WTC11 (cell line): ENCODE measurements at regions not wholly inside any gene's neighbourhood (a gene's known extent, or its start where the extent isn't known, plus 50 kb on each side); places are given as distances from the start of the nearest gene placed in this dataset.

ENCODE experiments used
- ATAC-seq: fragments of 200-7000 bp; cut with Tn5 transposase; 2 replicates; pipeline ENCODE4 v1.10.0; 2021; ENCODE audit warnings: mild to moderate bottlenecking, moderate library complexity
- CTCF ChIA-PET: fragments of 300-600 bp; sonication (Branson Sonifier 250); formaldehyde crosslinking; loops from one replicate; lab custom pipeline; 2021; ENCODE audit warnings: antibody characterized with exemption; lab: Charles Lee
- POLR2A ChIA-PET: fragments of 350-600 bp; sonication (Branson Sonifier 250); formaldehyde crosslinking; loops from one replicate; lab custom pipeline; 2021; ENCODE audit warnings: antibody characterized with exemption; lab: Charles Lee
- DNase-seq: peaks from one replicate; pipeline ENCODE4 v3.0.0; 2021; ENCODE audit warnings: low spot score
- H3K27ac Mint-ChIP-seq: 2 replicates; pipeline ENCODE4 v1.8.0; 2021; ENCODE audit warnings: mixed read lengths
- H3K27me3 Mint-ChIP-seq: 2 replicates; pipeline ENCODE4 v1.8.0; 2021; ENCODE audit warnings: low read depth, mild to moderate bottlenecking, moderate library complexity, mixed read lengths
- H3K36me3 Mint-ChIP-seq: 2 replicates; pipeline ENCODE4 v1.8.0; 2021; ENCODE audit warnings: mixed read lengths
- H3K4me1 Mint-ChIP-seq: 2 replicates; pipeline ENCODE4 v1.8.0; 2022; ENCODE audit warnings: mixed read lengths
- H3K4me3 Mint-ChIP-seq: 2 replicates; pipeline ENCODE4 v1.8.0; 2021; ENCODE audit warnings: mild to moderate bottlenecking, moderate library complexity, mixed read lengths
- H3K9me3 Mint-ChIP-seq: 2 replicates; pipeline ENCODE4 v1.8.0; 2021; ENCODE audit warnings: mixed read lengths
- CBFB ChIP-seq: sonication (generic); formaldehyde crosslinking; IDR thresholded peaks from 2 replicates; pipeline ENCODE4 v1.8.1; 2022; ENCODE audit warnings: mild to moderate bottlenecking, low read depth, missing genetic modification reagents
- CREB1 ChIP-seq: sonication (generic); formaldehyde crosslinking; IDR thresholded peaks from 2 replicates; pipeline ENCODE4 v1.8.0; 2023; ENCODE audit warnings: mild to moderate bottlenecking, missing genetic modification reagents
- GTF2I ChIP-seq: fragments of 250-450 bp; sonication (Bioruptor Pico); conservative IDR thresholded peaks from 2 replicates; pipeline ENCODE4 v1.4.0; 2021; ENCODE audit warnings: mild to moderate bottlenecking
- JUN ChIP-seq: sonication (generic); formaldehyde crosslinking; IDR thresholded peaks from 2 replicates; pipeline ENCODE4 v1.8.0; 2023; ENCODE audit warnings: mild to moderate bottlenecking, missing genetic modification reagents
- RELA ChIP-seq: sonication (generic); formaldehyde crosslinking; IDR thresholded peaks from 2 replicates; pipeline ENCODE4 v1.8.1; 2022; ENCODE audit warnings: missing genetic modification reagents, mild to moderate bottlenecking, borderline replicate concordance
- TEAD1 ChIP-seq: sonication (generic); formaldehyde crosslinking; IDR thresholded peaks from 2 replicates; pipeline ENCODE4 v1.8.0; 2022; ENCODE audit warnings: mild to moderate bottlenecking, missing genetic modification reagents
- ZBTB21 ChIP-seq: sonication (generic); formaldehyde crosslinking; IDR thresholded peaks from 2 replicates; pipeline ENCODE4 v1.8.1; 2023; ENCODE audit warnings: mild to moderate bottlenecking, missing genetic modification reagents, borderline replicate concordance
- ZNF396 ChIP-seq: fragments of 250-450 bp; sonication (Bioruptor Pico); IDR thresholded peaks from 2 replicates; pipeline ENCODE4 v1.8.0; 2021; ENCODE audit warnings: mild to moderate bottlenecking, moderate library complexity, borderline replicate concordance
- TF ChIP-seq, protein P1 (sequence below): sonication (generic); formaldehyde crosslinking; IDR thresholded peaks from 2 replicates; pipeline ENCODE4 v1.8.1; 2023; ENCODE audit warnings: mild to moderate bottlenecking, missing genetic modification reagents
- TF ChIP-seq, protein P2 (sequence below): sonication (generic); formaldehyde crosslinking; IDR thresholded peaks from 2 replicates; pipeline ENCODE4 v1.8.0; 2022; ENCODE audit warnings: mild to moderate bottlenecking, missing genetic modification reagents
- TF ChIP-seq, protein P3 (sequence below): sonication (generic); formaldehyde crosslinking; IDR thresholded peaks from 2 replicates; pipeline ENCODE4 v1.8.1; 2022; ENCODE audit warnings: missing genetic modification reagents, borderline replicate concordance
- TF ChIP-seq, protein P4 (sequence below): sonication (generic); formaldehyde crosslinking; IDR thresholded peaks from 2 replicates; pipeline ENCODE4 v1.8.0; 2022; ENCODE audit warnings: missing genetic modification reagents
- TF ChIP-seq, protein P5 (sequence below): sonication (generic); formaldehyde crosslinking; IDR thresholded peaks from 2 replicates; pipeline ENCODE4 v1.8.1; 2023; ENCODE audit warnings: mild to moderate bottlenecking, moderate library complexity, missing genetic modification reagents

DNA sequence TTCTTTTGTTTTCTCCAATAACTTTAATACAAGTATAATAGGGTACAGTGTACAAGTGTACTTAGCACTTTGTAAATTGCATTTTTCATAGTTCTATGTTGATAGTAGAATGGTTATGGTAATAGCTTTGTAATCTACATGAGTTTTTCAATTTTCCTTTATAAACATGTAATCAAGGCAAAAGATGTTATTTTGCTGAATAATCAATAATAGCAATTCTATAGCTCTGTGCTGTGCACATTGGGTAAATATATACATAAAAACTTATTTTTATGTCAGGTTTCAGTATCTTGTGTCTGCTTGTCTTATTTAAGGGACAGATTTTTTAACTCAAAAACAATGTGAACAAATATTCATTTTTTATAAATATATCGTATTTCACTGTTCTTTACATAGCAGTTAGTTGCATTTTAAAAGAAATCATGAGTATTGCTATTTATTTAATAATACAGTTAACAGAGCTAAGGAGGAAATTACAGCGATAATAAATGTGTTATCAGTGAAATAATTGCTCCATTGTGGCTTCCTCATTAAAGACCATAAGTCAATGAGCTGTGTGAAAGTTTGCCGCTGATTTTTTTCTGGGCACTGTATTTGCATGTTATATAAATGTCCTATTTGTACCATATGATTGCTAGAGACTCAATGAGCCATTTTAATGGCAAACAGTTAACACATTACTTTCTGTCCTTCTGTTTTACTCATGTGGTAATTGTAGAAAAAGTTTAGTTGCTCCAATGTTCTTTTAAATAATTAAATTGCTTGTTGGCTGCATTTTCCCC, 214.6 kb upstream of the STAC start (continued):
- TF ChIP-seq, protein P1, sequence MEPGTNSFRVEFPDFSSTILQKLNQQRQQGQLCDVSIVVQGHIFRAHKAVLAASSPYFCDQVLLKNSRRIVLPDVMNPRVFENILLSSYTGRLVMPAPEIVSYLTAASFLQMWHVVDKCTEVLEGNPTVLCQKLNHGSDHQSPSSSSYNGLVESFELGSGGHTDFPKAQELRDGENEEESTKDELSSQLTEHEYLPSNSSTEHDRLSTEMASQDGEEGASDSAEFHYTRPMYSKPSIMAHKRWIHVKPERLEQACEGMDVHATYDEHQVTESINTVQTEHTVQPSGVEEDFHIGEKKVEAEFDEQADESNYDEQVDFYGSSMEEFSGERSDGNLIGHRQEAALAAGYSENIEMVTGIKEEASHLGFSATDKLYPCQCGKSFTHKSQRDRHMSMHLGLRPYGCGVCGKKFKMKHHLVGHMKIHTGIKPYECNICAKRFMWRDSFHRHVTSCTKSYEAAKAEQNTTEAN: no peak
- TF ChIP-seq CREB1 (CRISPR knock-in tag): no peak
- TF ChIP-seq, all 79 proteins: peak for 0

DNA sequence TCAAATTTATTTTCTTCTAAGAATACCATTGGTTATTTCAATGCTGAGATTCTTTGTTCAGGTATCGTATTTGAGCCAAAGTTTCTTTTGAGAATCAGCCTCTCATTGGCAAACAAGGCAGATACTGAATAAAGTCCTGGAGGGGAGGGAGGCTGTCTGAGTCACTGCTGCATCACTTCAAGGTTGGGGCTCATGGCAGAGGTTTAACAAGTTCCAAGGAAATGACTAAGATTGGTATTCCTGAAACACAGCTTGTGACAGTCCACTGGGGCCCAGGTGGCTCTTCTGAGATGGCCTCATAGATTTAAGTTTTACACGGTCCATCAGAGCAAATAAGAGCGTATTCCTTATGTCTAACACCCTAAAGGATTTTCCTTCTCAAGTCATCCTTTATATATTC, 213.8 kb upstream of the STAC start:
- POLR2A ChIA-PET: no interaction called here
- DNase-seq (no peak), ATAC-seq (no peak)
- H3K27me3 Mint-ChIP-seq: no peaks in the 10 kb centered on the region
- peaks cover 5% of the 10 kb centered on the region; the same call in 1 of the 2 replicates for H3K9me3 Mint-ChIP-seq
- TF ChIP-seq, protein P2, sequence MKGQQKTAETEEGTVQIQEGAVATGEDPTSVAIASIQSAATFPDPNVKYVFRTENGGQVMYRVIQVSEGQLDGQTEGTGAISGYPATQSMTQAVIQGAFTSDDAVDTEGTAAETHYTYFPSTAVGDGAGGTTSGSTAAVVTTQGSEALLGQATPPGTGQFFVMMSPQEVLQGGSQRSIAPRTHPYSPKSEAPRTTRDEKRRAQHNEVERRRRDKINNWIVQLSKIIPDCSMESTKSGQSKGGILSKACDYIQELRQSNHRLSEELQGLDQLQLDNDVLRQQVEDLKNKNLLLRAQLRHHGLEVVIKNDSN (CRISPR knock-in tag): no peak
- H3K27ac Mint-ChIP-seq: no peak overlapping the region
- CTCF ChIA-PET: no interaction called here
- H3K4me3 Mint-ChIP-seq: no peak overlapping the region
- H3K36me3 Mint-ChIP-seq: no peaks in the 10 kb centered on the region
- H3K4me1 Mint-ChIP-seq: peaks cover 4% of the 10 kb centered on the region

DNA sequence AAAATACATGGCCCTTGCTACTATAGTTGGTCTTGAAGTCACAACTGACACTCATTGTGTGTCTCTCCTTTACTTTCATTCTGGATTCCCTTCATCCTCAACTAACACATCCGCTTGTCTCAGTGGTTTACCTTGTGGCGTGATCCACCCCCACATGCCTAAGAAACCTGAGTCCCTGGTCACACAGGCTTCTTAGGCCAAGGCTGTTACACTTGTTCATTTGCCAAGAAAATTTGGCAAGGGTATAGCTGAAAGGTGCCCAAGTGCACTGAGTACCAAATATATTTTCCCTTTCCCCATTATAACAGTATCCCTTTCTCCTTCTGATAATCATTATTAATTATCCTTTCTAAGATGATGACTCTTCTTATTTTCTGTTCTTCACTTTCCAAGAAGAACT, 207.6 kb upstream of the STAC start:
- no peak for DNase-seq
- ChIA-PET POLR2A (no interaction called here), CTCF (no interaction called here)
- Mint-ChIP-seq H3K27ac (no peak overlapping the region), H3K27me3 (no peaks in the 10 kb centered on the region), H3K9me3 (peaks cover 5% of the 10 kb centered on the region; the same call in 1 of the 2 replicates), H3K36me3 (no peaks in the 10 kb centered on the region), H3K4me3 (no peak overlapping the region), H3K4me1 (peaks cover 33% of the 10 kb centered on the region)
- TF ChIP-seq JUN (CRISPR knock-in tag) (no peak), RELA (CRISPR knock-in tag) (no peak), ZBTB21 (CRISPR knock-in tag) (no peak), CBFB (CRISPR knock-in tag) (no peak), TEAD1 (CRISPR knock-in tag) (no peak), ZNF396 (CRISPR knock-in tag) (no peak), GTF2I (CRISPR knock-in tag) (no peak)
- TF ChIP-seq, protein P1: no peak
- TF ChIP-seq, protein P2 (CRISPR knock-in tag): no peak
- TF ChIP-seq, protein P3, sequence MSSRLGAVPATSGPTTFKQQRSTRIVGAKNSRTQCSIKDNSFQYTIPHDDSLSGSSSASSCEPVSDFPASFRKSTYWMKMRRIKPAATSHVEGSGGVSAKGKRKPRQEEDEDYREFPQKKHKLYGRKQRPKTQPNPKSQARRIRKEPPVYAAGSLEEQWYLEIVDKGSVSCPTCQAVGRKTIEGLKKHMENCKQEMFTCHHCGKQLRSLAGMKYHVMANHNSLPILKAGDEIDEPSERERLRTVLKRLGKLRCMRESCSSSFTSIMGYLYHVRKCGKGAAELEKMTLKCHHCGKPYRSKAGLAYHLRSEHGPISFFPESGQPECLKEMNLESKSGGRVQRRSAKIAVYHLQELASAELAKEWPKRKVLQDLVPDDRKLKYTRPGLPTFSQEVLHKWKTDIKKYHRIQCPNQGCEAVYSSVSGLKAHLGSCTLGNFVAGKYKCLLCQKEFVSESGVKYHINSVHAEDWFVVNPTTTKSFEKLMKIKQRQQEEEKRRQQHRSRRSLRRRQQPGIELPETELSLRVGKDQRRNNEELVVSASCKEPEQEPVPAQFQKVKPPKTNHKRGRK (CRISPR knock-in tag): no peak
- TF ChIP-seq, protein P4, sequence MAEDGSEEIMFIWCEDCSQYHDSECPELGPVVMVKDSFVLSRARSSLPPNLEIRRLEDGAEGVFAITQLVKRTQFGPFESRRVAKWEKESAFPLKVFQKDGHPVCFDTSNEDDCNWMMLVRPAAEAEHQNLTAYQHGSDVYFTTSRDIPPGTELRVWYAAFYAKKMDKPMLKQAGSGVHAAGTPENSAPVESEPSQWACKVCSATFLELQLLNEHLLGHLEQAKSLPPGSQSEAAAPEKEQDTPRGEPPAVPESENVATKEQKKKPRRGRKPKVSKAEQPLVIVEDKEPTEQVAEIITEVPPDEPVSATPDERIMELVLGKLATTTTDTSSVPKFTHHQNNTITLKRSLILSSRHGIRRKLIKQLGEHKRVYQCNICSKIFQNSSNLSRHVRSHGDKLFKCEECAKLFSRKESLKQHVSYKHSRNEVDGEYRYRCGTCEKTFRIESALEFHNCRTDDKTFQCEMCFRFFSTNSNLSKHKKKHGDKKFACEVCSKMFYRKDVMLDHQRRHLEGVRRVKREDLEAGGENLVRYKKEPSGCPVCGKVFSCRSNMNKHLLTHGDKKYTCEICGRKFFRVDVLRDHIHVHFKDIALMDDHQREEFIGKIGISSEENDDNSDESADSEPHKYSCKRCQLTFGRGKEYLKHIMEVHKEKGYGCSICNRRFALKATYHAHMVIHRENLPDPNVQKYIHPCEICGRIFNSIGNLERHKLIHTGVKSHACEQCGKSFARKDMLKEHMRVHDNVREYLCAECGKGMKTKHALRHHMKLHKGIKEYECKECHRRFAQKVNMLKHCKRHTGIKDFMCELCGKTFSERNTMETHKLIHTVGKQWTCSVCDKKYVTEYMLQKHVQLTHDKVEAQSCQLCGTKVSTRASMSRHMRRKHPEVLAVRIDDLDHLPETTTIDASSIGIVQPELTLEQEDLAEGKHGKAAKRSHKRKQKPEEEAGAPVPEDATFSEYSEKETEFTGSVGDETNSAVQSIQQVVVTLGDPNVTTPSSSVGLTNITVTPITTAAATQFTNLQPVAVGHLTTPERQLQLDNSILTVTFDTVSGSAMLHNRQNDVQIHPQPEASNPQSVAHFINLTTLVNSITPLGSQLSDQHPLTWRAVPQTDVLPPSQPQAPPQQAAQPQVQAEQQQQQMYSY (CRISPR knock-in tag): no peak
- TF ChIP-seq, protein P5, sequence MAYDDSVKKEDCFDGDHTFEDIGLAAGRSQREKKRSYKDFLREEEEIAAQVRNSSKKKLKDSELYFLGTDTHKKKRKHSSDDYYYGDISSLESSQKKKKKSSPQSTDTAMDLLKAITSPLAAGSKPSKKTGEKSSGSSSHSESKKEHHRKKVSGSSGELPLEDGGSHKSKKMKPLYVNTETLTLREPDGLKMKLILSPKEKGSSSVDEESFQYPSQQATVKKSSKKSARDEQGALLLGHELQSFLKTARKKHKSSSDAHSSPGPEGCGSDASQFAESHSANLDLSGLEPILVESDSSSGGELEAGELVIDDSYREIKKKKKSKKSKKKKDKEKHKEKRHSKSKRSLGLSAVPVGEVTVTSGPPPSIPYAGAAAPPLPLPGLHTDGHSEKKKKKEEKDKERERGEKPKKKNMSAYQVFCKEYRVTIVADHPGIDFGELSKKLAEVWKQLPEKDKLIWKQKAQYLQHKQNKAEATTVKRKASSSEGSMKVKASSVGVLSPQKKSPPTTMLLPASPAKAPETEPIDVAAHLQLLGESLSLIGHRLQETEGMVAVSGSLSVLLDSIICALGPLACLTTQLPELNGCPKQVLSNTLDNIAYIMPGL: no peak
- no peak for ATAC-seq
